ENCODE measurements at regions not wholly inside any gene's neighbourhood (a gene's known extent, or its start where the extent isn't known, plus 50 kb on each side); places are given as distances from the start of the nearest gene placed in this dataset.

DNA sequence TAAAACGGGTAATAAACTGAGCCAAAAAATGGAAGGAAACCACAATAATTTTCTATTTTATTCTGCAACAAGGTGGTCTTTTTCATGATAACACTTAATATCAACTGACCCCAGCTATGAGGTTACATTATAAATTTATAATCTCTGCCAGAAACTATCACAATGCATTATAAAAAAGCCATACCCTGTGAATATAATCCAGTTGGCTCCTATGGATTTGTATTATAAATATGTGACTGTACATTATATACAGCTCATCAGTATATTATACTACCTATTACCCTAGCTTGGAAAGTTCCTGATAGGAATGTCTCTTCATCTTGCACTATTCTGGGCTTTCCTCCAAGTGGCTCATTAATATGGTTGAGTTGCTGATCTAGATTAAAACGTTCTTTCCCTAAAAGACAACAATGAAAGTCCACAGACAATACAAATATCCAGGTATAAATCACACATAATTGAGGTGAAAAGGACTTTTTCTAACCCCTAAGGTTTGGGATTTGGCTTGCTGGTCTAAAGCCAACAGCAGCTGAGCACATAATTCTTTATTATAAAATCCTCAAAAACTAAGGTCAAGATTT is 487.7 kb downstream of the TTLL7 start:
- TF ChIP-seq, protein P1, sequence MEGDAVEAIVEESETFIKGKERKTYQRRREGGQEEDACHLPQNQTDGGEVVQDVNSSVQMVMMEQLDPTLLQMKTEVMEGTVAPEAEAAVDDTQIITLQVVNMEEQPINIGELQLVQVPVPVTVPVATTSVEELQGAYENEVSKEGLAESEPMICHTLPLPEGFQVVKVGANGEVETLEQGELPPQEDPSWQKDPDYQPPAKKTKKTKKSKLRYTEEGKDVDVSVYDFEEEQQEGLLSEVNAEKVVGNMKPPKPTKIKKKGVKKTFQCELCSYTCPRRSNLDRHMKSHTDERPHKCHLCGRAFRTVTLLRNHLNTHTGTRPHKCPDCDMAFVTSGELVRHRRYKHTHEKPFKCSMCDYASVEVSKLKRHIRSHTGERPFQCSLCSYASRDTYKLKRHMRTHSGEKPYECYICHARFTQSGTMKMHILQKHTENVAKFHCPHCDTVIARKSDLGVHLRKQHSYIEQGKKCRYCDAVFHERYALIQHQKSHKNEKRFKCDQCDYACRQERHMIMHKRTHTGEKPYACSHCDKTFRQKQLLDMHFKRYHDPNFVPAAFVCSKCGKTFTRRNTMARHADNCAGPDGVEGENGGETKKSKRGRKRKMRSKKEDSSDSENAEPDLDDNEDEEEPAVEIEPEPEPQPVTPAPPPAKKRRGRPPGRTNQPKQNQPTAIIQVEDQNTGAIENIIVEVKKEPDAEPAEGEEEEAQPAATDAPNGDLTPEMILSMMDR (conservative IDR thresholded peaks at IDR 0.05; ENCODE audit: low read depth, low read length), result no peak
- no peak for TF ChIP-seq EZH2 (IDR thresholded peaks at IDR 0.05; ENCODE audit: borderline replicate concordance, low read depth, low read length, poor library complexity, severe bottlenecking)

Measured in A673 (cell line).